Smooth muscle cell (in vitro differentiated cells): ENCODE measurements at regions not wholly inside any gene's neighbourhood (a gene's known extent, or its start where the extent isn't known, plus 50 kb on each side); places are given as distances from the start of the nearest gene placed in this dataset.

Source experiments
- DNase-seq: peaks from one replicate; lab custom pipeline; 2025; ENCODE audit not compliant: unreplicated experiment; lab: John Stamatoyannopoulos, UW
- H2AFZ ChIP-seq: fragments of 200-600 bp; sonication (generic); 2 replicates; pipeline ENCODE4 v1.6.0; 2016; ENCODE audit warnings: antibody characterized with exemption, low read depth, mild to moderate bottlenecking
- H3F3A ChIP-seq: fragments of 200-600 bp; sonication (generic); 2 replicates; pipeline ENCODE4 v1.6.0; 2017; ENCODE audit warnings: antibody characterized with exemption, low read depth
- H3K27ac ChIP-seq: fragments of 200-600 bp; sonication (generic); 2 replicates; pipeline ENCODE4 v1.5.1; 2016; ENCODE audit warnings: low read depth, mild to moderate bottlenecking
- H3K27me3 ChIP-seq: fragments of 200-600 bp; sonication (generic); 2 replicates; pipeline ENCODE4 v1.6.1; 2016; ENCODE audit warnings: low read depth, mild to moderate bottlenecking
- H3K36me3 ChIP-seq: fragments of 200-600 bp; sonication (generic); 2 replicates; pipeline ENCODE4 v1.5.1; 2016; ENCODE audit warnings: low read depth
- H3K4me1 ChIP-seq: fragments of 200-600 bp; sonication (generic); 2 replicates; pipeline ENCODE4 v1.5.1; 2016; ENCODE audit warnings: low read depth
- H3K4me2 ChIP-seq: fragments of 200-600 bp; sonication (generic); 2 replicates; pipeline ENCODE4 v1.6.0; 2016; ENCODE audit warnings: mild to moderate bottlenecking
- H3K4me3 ChIP-seq: fragments of 200-600 bp; sonication (generic); 2 replicates; pipeline ENCODE4 v1.5.1; 2016; ENCODE audit warnings: mild to moderate bottlenecking
- H3K79me2 ChIP-seq: fragments of 200-600 bp; sonication (generic); 2 replicates; pipeline ENCODE4 v1.6.0; 2016; ENCODE audit warnings: low read depth, mild to moderate bottlenecking
- H3K9ac ChIP-seq: fragments of 200-600 bp; sonication (generic); 2 replicates; pipeline ENCODE4 v1.6.0; 2016; ENCODE audit warnings: low read depth
- H3K9me3 ChIP-seq: fragments of 200-600 bp; sonication (generic); replicated peaks from 2 replicates; pipeline ENCODE4 v1.5.1; 2016; ENCODE audit warnings: low read depth
- H4K20me1 ChIP-seq: fragments of 200-600 bp; sonication (generic); 2 replicates; pipeline ENCODE4 v1.6.0; 2016; ENCODE audit warnings: low read depth
- WGBS: methylation state at CpG from one replicate; pipeline ENCODE4 v1.1.7; 2016; ENCODE audit warnings: low lambda C conversion rate; 5-methylcytosine and 5-hydroxymethylcytosine counted together
- TF ChIP-seq, protein P1 (sequence below): fragments of 200-600 bp; sonication (generic); IDR thresholded peaks from 2 replicates; pipeline ENCODE4 v1.5.1; 2017; ENCODE audit warnings: borderline replicate concordance, mild to moderate bottlenecking, antibody characterized with exemption; ENCODE audit not compliant: insufficient read depth, poor library complexity, severe bottlenecking

DNA sequence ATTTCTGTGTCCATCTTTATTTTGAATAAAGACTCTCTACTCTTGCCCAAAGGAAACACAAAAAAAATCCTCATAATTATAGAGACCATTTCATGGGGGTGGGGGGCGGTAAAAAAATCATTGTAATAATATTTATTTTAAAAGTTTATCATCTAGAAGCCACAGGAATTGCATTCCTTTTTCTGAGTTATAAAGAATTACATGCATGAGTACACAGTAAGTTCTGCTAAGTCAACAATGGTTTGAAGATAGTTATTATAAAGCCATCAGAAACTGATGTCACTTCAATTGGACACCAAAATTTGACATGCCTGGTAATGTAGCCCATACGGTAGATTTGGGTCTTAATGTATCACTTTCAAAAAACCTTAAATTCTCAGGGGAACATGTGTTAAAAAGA lies 478.1 kb upstream of the NR5A2 start:
- peak overlapping the region; percentile 70 for H3K4me2 ChIP-seq
- 85% methylated on average over 2 of the region's 2 CpGs for WGBS
- H3K36me3 ChIP-seq = no peaks in the 10 kb centered on the region

DNA sequence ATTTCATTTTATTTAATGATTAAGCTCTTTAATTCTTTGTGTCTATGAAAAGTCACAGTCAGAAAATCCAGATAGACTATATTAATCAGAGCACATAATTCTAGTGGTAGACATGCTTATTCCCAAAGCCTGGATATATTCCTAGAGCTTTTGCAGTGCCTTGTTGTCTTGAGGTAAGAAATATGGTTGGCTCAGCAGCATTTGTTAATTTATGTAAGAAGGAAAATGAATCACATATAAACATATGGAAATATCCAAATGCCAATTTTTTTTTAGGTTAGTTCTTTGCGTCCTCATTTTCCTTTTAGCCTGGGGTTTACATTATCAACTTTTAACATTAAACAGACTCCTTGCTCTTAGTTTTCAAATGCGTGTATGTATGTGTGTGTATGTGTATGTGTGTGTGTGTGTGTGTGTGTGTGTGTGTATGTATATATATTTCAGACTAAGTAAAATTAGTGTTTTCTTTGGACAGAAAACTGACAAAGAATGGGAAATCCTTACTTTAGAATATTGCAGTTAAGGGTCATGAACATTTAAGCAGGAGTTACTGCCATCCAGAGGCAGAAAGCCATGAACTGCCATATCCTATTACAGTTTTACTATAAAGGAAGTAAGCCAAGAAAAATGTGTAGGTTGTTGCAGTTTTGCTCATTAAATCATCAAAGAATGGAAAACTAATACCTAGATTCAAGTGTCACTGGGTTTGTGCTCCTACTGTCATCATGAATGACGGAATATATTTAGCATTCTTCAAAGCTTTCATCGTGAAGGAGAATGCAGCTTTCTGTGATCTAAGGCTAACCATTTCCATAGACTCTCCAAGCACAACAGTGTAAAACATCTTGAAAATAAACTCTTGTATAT lies 477.1 kb upstream of the NR5A2 start:
- DNase-seq = no peak
- peak overlapping the region; percentile 70 for H3K4me2 ChIP-seq
- peak overlapping the region; percentile 56 for H2AFZ ChIP-seq
- H3K27ac ChIP-seq = peak overlapping the region; percentile 5
- no peaks in the 10 kb centered on the region for H3K36me3 ChIP-seq
- no peaks in the 10 kb centered on the region for H3F3A ChIP-seq
- no peaks in the 10 kb centered on the region for H3K9me3 ChIP-seq
- H3K9ac ChIP-seq = no peak overlapping the region
- 48% methylated on average over 4 of the region's 4 CpGs for WGBS
- TF ChIP-seq, protein P1, sequence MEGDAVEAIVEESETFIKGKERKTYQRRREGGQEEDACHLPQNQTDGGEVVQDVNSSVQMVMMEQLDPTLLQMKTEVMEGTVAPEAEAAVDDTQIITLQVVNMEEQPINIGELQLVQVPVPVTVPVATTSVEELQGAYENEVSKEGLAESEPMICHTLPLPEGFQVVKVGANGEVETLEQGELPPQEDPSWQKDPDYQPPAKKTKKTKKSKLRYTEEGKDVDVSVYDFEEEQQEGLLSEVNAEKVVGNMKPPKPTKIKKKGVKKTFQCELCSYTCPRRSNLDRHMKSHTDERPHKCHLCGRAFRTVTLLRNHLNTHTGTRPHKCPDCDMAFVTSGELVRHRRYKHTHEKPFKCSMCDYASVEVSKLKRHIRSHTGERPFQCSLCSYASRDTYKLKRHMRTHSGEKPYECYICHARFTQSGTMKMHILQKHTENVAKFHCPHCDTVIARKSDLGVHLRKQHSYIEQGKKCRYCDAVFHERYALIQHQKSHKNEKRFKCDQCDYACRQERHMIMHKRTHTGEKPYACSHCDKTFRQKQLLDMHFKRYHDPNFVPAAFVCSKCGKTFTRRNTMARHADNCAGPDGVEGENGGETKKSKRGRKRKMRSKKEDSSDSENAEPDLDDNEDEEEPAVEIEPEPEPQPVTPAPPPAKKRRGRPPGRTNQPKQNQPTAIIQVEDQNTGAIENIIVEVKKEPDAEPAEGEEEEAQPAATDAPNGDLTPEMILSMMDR = peak; percentile 35
- peaks cover 13% of the 10 kb centered on the region for H3K4me1 ChIP-seq
- H3K27me3 ChIP-seq = no peaks in the 10 kb centered on the region
- H4K20me1 ChIP-seq = no peaks in the 10 kb centered on the region
- no peaks in the 10 kb centered on the region for H3K79me2 ChIP-seq
- no peak overlapping the region for H3K4me3 ChIP-seq

More for the DNA sequence above, 478.1 kb upstream of the NR5A2 start:
- no peaks in the 10 kb centered on the region for H3F3A ChIP-seq
- no peak for DNase-seq
- H3K9me3 ChIP-seq = no peaks in the 10 kb centered on the region
- H4K20me1 ChIP-seq = no peaks in the 10 kb centered on the region
- no peak overlapping the region for H3K9ac ChIP-seq
- H2AFZ ChIP-seq = no peak overlapping the region
- no peaks in the 10 kb centered on the region for H3K79me2 ChIP-seq
- H3K4me1 ChIP-seq = peaks cover 13% of the 10 kb centered on the region
- no peak overlapping the region for H3K27ac ChIP-seq
- TF ChIP-seq, protein P1 = no peak
- no peaks in the 10 kb centered on the region for H3K27me3 ChIP-seq
- no peak overlapping the region for H3K4me3 ChIP-seq

DNA sequence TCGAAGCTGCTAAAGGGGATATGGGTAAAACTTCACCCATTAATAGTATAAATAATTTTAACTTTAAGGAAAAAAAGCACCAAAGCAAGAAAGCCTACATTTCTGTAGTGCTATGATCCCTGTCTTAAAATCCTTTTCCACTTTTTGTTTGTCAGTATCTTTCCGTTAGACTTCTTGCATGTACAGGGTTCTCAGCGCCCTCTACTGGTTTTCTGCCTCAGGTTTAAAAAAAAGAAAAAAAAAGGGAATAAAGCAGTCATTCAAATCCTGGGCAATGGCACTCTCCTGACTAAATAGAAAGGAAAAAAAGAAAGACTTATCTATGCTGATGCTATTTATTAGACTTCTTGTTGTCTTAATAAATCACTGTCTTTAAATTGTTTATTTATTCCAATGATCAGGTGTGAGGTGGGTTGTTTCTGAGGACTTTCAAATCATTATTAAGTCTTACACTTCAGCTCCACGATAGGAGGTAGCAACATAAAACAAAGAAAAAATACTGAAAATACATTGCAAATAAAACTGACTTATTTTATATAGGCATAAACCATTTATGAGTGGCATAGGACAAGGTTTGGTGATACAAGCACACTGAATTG lies 475.4 kb upstream of the NR5A2 start:
- Histone ChIP-seq H3K27ac (peak overlapping the region; percentile 5), H3K4me2 (peak overlapping the region; percentile 22), H3K4me3 (no peak overlapping the region), H3K9ac (no peak overlapping the region), H4K20me1 (no peaks in the 10 kb centered on the region), H3K9me3 (no peaks in the 10 kb centered on the region), H3K27me3 (no peaks in the 10 kb centered on the region), H3K4me1 (peaks cover 13% of the 10 kb centered on the region), H2AFZ (no peak overlapping the region), H3K36me3 (no peaks in the 10 kb centered on the region), H3K79me2 (no peaks in the 10 kb centered on the region), H3F3A (no peaks in the 10 kb centered on the region)
- no peak for DNase-seq
- WGBS = 46% methylated on average over 4 of the region's 4 CpGs
- TF ChIP-seq, protein P1 = peak; percentile 91
